ENCODE measurements at regions not wholly inside any gene's neighbourhood (a gene's known extent, or its start where the extent isn't known, plus 50 kb on each side); places are given as distances from the start of the nearest gene placed in this dataset.

DNA sequence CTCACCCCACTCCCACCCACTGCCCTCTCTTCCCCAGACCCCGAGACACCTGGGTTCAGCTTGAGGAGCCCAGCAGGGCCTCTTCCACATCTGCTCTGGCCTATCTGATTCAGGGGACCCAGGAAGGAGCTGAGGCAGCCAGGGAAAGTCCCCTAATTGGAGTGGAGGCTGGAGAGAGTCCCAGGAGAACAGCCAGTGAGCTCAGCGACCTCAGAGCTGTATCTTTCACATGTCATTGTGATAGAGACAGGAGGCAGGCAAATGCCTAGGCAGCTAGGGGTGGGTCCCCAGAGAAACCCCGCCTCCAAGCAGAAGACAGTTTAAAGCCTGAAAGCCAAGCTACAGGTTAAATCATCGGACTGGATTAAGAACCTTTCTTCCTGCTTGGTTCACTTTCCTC, 122.7 kb downstream of the MATN1 start:
- H3K9me2 ChIP-seq (ENCODE audit: insufficient read depth) = no peaks in the 10 kb centered on the region
- BruUV-seq (replicated peaks) = no TSS peak
- H3K9me3 ChIP-seq (ENCODE audit: control insufficient read depth in 1 of 2, insufficient read depth in 1 of 2, low read depth in 1 of 2, low read length in 2 of 2) = no peaks in the 10 kb centered on the region
- ATAC-seq (no peak), DNase-seq (ENCODE audit: low read depth, low spot score) (no peak)
- no peaks in the 10 kb centered on the region for H3K36me3 ChIP-seq (ENCODE audit: control insufficient read depth in 1 of 2, insufficient read depth in 2 of 2, low read length in 2 of 2)
- H3K27ac ChIP-seq (ENCODE audit: low read depth, low read length) = no peak overlapping the region
- H3K4me2 ChIP-seq (ENCODE audit: low read length) = no peak overlapping the region
- H4K20me1 ChIP-seq (ENCODE audit: insufficient read depth) = no peaks in the 10 kb centered on the region
- no peaks in the 10 kb centered on the region for H3K4me1 ChIP-seq (ENCODE audit: control insufficient read depth in 1 of 2, insufficient read depth in 2 of 2, low read length in 2 of 2)
- no peak overlapping the region for H2AFZ ChIP-seq (ENCODE audit: low read depth, low read length, poor library complexity, severe bottlenecking)
- ChIA-PET CTCF (no interaction called here), POLR2A (no interaction called here), RAD21 (ENCODE audit: low non-redundant PET in 1 of 2, low total read pairs in 2 of 2, uncharacterized antibody in 2 of 2, unreplicated experiment in 2 of 2) (no interaction called here)
- no peaks in the 10 kb centered on the region for H3K79me2 ChIP-seq (ENCODE audit: insufficient read depth, low read length)
- TF ChIP-seq SRF (IDR thresholded peaks at IDR 0.05; ENCODE audit: low read depth) (no peak), ZFX (IDR thresholded peaks at IDR 0.05) (no peak), ELF1 (IDR thresholded peaks at IDR 0.05; ENCODE audit: borderline replicate concordance, low read depth) (no peak), SP1 (IDR thresholded peaks at IDR 0.05; ENCODE audit: low read depth) (no peak), EZH2 (IDR thresholded peaks at IDR 0.05) (no peak), TCF7L2 (IDR thresholded peaks at IDR 0.05; ENCODE audit: borderline replicate concordance, extremely low read depth, insufficient read depth, insufficient read length) (no peak), CEBPB (IDR thresholded peaks at IDR 0.05; ENCODE audit: low read depth) (no peak), FOSL1 (IDR thresholded peaks at IDR 0.05; ENCODE audit: low read depth) (no peak), EZH2phosphoT487 (IDR thresholded peaks at IDR 0.05; ENCODE audit: borderline replicate concordance) (no peak)
- TF ChIP-seq, protein P1, sequence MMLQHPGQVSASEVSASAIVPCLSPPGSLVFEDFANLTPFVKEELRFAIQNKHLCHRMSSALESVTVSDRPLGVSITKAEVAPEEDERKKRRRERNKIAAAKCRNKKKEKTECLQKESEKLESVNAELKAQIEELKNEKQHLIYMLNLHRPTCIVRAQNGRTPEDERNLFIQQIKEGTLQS (IDR thresholded peaks at IDR 0.05) = no peak
- TF ChIP-seq, protein P2, sequence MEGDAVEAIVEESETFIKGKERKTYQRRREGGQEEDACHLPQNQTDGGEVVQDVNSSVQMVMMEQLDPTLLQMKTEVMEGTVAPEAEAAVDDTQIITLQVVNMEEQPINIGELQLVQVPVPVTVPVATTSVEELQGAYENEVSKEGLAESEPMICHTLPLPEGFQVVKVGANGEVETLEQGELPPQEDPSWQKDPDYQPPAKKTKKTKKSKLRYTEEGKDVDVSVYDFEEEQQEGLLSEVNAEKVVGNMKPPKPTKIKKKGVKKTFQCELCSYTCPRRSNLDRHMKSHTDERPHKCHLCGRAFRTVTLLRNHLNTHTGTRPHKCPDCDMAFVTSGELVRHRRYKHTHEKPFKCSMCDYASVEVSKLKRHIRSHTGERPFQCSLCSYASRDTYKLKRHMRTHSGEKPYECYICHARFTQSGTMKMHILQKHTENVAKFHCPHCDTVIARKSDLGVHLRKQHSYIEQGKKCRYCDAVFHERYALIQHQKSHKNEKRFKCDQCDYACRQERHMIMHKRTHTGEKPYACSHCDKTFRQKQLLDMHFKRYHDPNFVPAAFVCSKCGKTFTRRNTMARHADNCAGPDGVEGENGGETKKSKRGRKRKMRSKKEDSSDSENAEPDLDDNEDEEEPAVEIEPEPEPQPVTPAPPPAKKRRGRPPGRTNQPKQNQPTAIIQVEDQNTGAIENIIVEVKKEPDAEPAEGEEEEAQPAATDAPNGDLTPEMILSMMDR (IDR thresholded peaks at IDR 0.05 in 2 of 3, conservative IDR thresholded peaks at IDR 0.05 in 1 of 3; ENCODE audit: borderline replicate concordance in 1 of 3, insufficient read depth in 1 of 3, low read depth in 2 of 3, low read length in 2 of 3) = no peak
- TF ChIP-seq, protein P3, sequence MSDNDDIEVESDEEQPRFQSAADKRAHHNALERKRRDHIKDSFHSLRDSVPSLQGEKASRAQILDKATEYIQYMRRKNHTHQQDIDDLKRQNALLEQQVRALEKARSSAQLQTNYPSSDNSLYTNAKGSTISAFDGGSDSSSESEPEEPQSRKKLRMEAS (IDR thresholded peaks at IDR 0.05) = no peak
- no peak overlapping the region for H3K9ac ChIP-seq (ENCODE audit: low read length)
- intact Hi-C loops (cut with micrococcal nuclease) = no loop called here
- H3K4me3 ChIP-seq (replicated peaks in 1 of 2; ENCODE audit: low read depth in 1 of 2, low read length in 2 of 2) = no peak overlapping the region
- H3K27me3 ChIP-seq (ENCODE audit: insufficient read depth, low read length) = peaks cover under 1% of the 10 kb centered on the region; the same call in 1 of the 2 replicates

All from HCT116 (cell line).